HepG2 (cell line): ENCODE measurements at regions not wholly inside any gene's neighbourhood (a gene's known extent, or its start where the extent isn't known, plus 50 kb on each side); places are given as distances from the start of the nearest gene placed in this dataset.

ENCODE experiments used
- ATAC-seq: fragments of 200-7000 bp; cut with Tn5 transposase; 3 replicates; pipeline ENCODE4 v1.9.1; 2020; ENCODE audit warnings: mild to moderate bottlenecking, moderate library complexity
- BruUV-seq: library from RNA; stranded (reverse); fragments of 400-500 nt; replicated peaks from 2 replicates; lab custom pipeline; 2021; lab: Mats Ljungman, UMichigan
- CTCF ChIA-PET: fragments of 300-600 bp; formaldehyde crosslinking; extraction: SDS; loops from one replicate; lab custom pipeline; 2021; ENCODE audit warnings: low total read pairs, inconsistent platforms, low intra/inter-chr PET ratio; lab: Yijun Ruan, JAX
- POLR2A ChIA-PET: fragments of 350-600 bp; sonication (Branson Sonifier 250); formaldehyde crosslinking; loops from one replicate; lab custom pipeline; 2020; ENCODE audit warnings: antibody characterized with exemption, inconsistent platforms; lab: Yijun Ruan, JAX
- DNase-seq: peaks from one replicate; pipeline ENCODE4 v3.0.0-alpha.2; 2015; ENCODE audit warnings: low spot score
- FAIRE-seq: peaks from 3 replicates; lab custom pipeline; 2011; peaks lifted over from hg19 to GRCh38; lab: Jason Lieb, UNC
- H2AFZ ChIP-seq: one replicate; pipeline ENCODE4 v1.6.1; 2011; ENCODE audit warnings: low read length, inconsistent platforms
- H3K27ac ChIP-seq: fragments of 300-600 bp; 3 replicates; pipeline ENCODE4 v1.8.0; 2011; ENCODE audit warnings: mixed run types, mild to moderate bottlenecking, mixed read lengths, low read length, inconsistent platforms; ENCODE audit not compliant: insufficient read depth; ENCODE audit errors: extremely low read length
- H3K27me3 ChIP-seq, 2 experiments: fragments of 200-600 bp in 1 of 2; 2 replicates in 1 of 2; 3 replicates in 1 of 2; pipeline versions ENCODE4 v1.6.0 to v1.8.0; 2011; ENCODE audit warnings: low read length in 2 of 2, mild to moderate bottlenecking in 2 of 2, moderate library complexity in 2 of 2, inconsistent platforms in 1 of 2; ENCODE audit not compliant: insufficient read depth in 2 of 2, control insufficient read depth in 1 of 2
- H3K36me3 ChIP-seq, 2 experiments: fragments of 200-600 bp in 1 of 2; replicated peaks in 1 of 2; 2 replicates in 1 of 2; 3 replicates in 1 of 2; pipeline versions ENCODE4 v1.5.1 to v1.8.0; 2011; ENCODE audit warnings: low read length in 2 of 2, inconsistent platforms in 1 of 2; ENCODE audit not compliant: insufficient read depth in 2 of 2, control insufficient read depth in 1 of 2
- H3K4me1 ChIP-seq: 2 replicates; pipeline ENCODE4 v1.5.1; 2012; ENCODE audit warnings: low read length, inconsistent platforms; ENCODE audit not compliant: insufficient read depth
- H3K4me2 ChIP-seq: 2 replicates; pipeline ENCODE4 v1.6.0; 2011; ENCODE audit warnings: low read depth, low read length, inconsistent platforms
- H3K4me3 ChIP-seq, 3 experiments: fragments of 200-600 bp in 1 of 3; sonication (generic), shearing (Covaris generic) in 1 of 3; replicated peaks in 1 of 3; 2 replicates each; pipeline ENCODE4 v1.5.1; 2011 to 2016; ENCODE audit warnings: low read length in 3 of 3, inconsistent platforms in 2 of 3, low read depth in 2 of 3, mild to moderate bottlenecking in 2 of 3, control low read depth in 1 of 3, mixed read lengths in 1 of 3; ENCODE audit not compliant: insufficient read depth in 1 of 3
- H3K79me2 ChIP-seq: one replicate; pipeline ENCODE4 v1.6.1; 2011; ENCODE audit warnings: low read length, inconsistent platforms; ENCODE audit not compliant: insufficient read depth
- H3K9ac ChIP-seq: 2 replicates; pipeline ENCODE4 v1.6.0; 2011; ENCODE audit warnings: mild to moderate bottlenecking, low read depth, low read length, inconsistent platforms; ENCODE audit not compliant: insufficient read depth
- H3K9me3 ChIP-seq: 2 replicates; pipeline ENCODE4 v1.5.1; 2012; ENCODE audit warnings: mild to moderate bottlenecking, low read length
- H4K20me1 ChIP-seq: 2 replicates; pipeline ENCODE4 v1.6.0; 2011; ENCODE audit warnings: inconsistent platforms, mild to moderate bottlenecking, low read length, moderate library complexity; ENCODE audit not compliant: insufficient read depth
- DMAP1 ChIP-seq: IDR thresholded peaks from 2 replicates; pipeline ENCODE4 v1.6.1; 2016
- GATA4 ChIP-seq: sonication (generic); IDR thresholded peaks from 2 replicates; pipeline ENCODE4 v1.6.1; 2016; ENCODE audit warnings: antibody characterized with exemption, low read depth, borderline replicate concordance
- KAT8 ChIP-seq: IDR thresholded peaks from 2 replicates; pipeline ENCODE4 v1.6.1; 2016; ENCODE audit warnings: missing genetic modification reagents, missing compliant biosample characterization
- KDM4B ChIP-seq: sonication (generic); formaldehyde crosslinking; IDR thresholded peaks from 2 replicates; pipeline ENCODE4 v1.4.0; 2020; ENCODE audit warnings: missing genetic modification reagents
- NAIF1 ChIP-seq: sonication (generic); formaldehyde crosslinking; IDR thresholded peaks from 2 replicates; pipeline ENCODE4 v1.5.0; 2020; ENCODE audit warnings: mild to moderate bottlenecking, missing genetic modification reagents, borderline replicate concordance
- RARA ChIP-seq: IDR thresholded peaks from 2 replicates; pipeline ENCODE4 v1.6.1; 2016; ENCODE audit warnings: missing genetic modification reagents, missing compliant biosample characterization
- SNRNP70 ChIP-seq: fragments of 200-400 bp; formaldehyde crosslinking; IDR thresholded peaks from 2 replicates; pipeline ENCODE4 v1.6.1; 2017; ENCODE audit warnings: mild to moderate bottlenecking, low read depth, low read length, moderate library complexity
- TEAD3 ChIP-seq: optimal IDR thresholded peaks from 2 replicates; pipeline ENCODE3; 2016; ENCODE audit warnings: borderline replicate concordance
- THAP9 ChIP-seq: sonication (generic); formaldehyde crosslinking; IDR thresholded peaks from 2 replicates; pipeline ENCODE4; 2020; ENCODE audit warnings: missing genetic modification reagents, mild to moderate bottlenecking, borderline replicate concordance
- TP53 ChIP-seq: sonication (generic); formaldehyde crosslinking; conservative IDR thresholded peaks from 2 replicates; pipeline ENCODE4 v1.4.0; 2020; ENCODE audit warnings: missing genetic modification reagents
- ZNF124 ChIP-seq: sonication (generic); formaldehyde crosslinking; IDR thresholded peaks from 2 replicates; pipeline ENCODE4 v1.4.0; 2020; ENCODE audit warnings: missing genetic modification reagents
- ZNF24 ChIP-seq: fragments of 450-650 bp; IDR thresholded peaks from 2 replicates; pipeline ENCODE4 v1.6.1; 2017; ENCODE audit warnings: antibody characterized with exemption, mild to moderate bottlenecking
- ZNF510 ChIP-seq: sonication (generic); formaldehyde crosslinking; IDR thresholded peaks from 2 replicates; pipeline ENCODE4 v1.4.0; 2020; ENCODE audit warnings: low read depth, mild to moderate bottlenecking, missing genetic modification reagents
- ZNF678 ChIP-seq: sonication (generic); formaldehyde crosslinking; IDR thresholded peaks from 2 replicates; pipeline ENCODE4 v1.4.0; 2020; ENCODE audit warnings: mild to moderate bottlenecking, missing genetic modification reagents
- ZNF891 ChIP-seq: sonication (generic); formaldehyde crosslinking; IDR thresholded peaks from 2 replicates; pipeline ENCODE4 v1.5.0; 2020; ENCODE audit warnings: mild to moderate bottlenecking, missing genetic modification reagents
- WGBS: methylation state at CpG from one replicate; pipeline ENCODE4 v1.1.6; 2017; ENCODE audit warnings: low lambda C conversion rate; 5-methylcytosine and 5-hydroxymethylcytosine counted together
- in situ Hi-C: cut with HindIII; loops from 2 replicates; pipeline ENCODE4 v1.10.0; 2017; ENCODE audit warnings: low pct_unique_long_range_greater_than_20kb; ENCODE audit not compliant: extremely low pct_ligation_motif_present
- intact Hi-C: fragments of 100-400 bp; cut with micrococcal nuclease; formaldehyde crosslinking; loops from one replicate; pipeline ENCODE4 v1.10.0; 2022; ENCODE audit not compliant: unreplicated experiment
- TF ChIP-seq, protein P1 (sequence below): conservative IDR thresholded peaks from 2 replicates; pipeline ENCODE4 v1.6.1; 2018; ENCODE audit warnings: missing genetic modification reagents
- TF ChIP-seq, protein P2 (sequence below): sonication (generic); formaldehyde crosslinking; IDR thresholded peaks from 2 replicates; pipeline ENCODE4 v1.4.0; 2020; ENCODE audit warnings: mild to moderate bottlenecking, missing genetic modification reagents, borderline replicate concordance
- TF ChIP-seq, protein P3 (sequence below): IDR thresholded peaks from 2 replicates; pipeline ENCODE4 v1.6.1; 2016; ENCODE audit warnings: missing biosample characterization, missing genetic modification reagents, low read depth

GRCh38 chr5:174505621-174506020, 218.8 kb upstream of the MSX2 start:
- Histone ChIP-seq H4K20me1 (no peaks in the 10 kb centered on the region), H3K9me3 (no peaks in the 10 kb centered on the region), H3K9ac (no peak overlapping the region), H3K79me2 (no peaks in the 10 kb centered on the region), H3K4me1 (no peaks in the 10 kb centered on the region), H3K36me3 (no peaks in the 10 kb centered on the region), H3K4me2 (no peak overlapping the region), H3K27me3 (no peaks in the 10 kb centered on the region), H3K4me3 (no peak overlapping the region), H3K27ac (no peak overlapping the region), H2AFZ (no peak overlapping the region)
- ChIA-PET CTCF (no interaction called here), POLR2A (no interaction called here)
- DNase-seq = no peak
- no peak for FAIRE-seq
- intact Hi-C loops (no loop called here), in situ Hi-C loops (no loop called here)
- WGBS = 24% methylated on average over 4 of the region's 4 CpGs
- TF ChIP-seq NAIF1 (no peak), RARA (no peak), TP53 (no peak), ZNF678 (CRISPR knock-in tag) (no peak), ZNF124 (no peak), THAP9 (CRISPR knock-in tag) (no peak), ZNF510 (CRISPR knock-in tag) (no peak), DMAP1 (CRISPR knock-in tag) (no peak), ZNF24 (no peak), ZNF891 (CRISPR knock-in tag) (no peak), KAT8 (CRISPR knock-in tag) (no peak), KDM4B (no peak), TEAD3 (CRISPR knock-in tag) (no peak), GATA4 (no peak), SNRNP70 (no peak)
- TF ChIP-seq, protein P1, sequence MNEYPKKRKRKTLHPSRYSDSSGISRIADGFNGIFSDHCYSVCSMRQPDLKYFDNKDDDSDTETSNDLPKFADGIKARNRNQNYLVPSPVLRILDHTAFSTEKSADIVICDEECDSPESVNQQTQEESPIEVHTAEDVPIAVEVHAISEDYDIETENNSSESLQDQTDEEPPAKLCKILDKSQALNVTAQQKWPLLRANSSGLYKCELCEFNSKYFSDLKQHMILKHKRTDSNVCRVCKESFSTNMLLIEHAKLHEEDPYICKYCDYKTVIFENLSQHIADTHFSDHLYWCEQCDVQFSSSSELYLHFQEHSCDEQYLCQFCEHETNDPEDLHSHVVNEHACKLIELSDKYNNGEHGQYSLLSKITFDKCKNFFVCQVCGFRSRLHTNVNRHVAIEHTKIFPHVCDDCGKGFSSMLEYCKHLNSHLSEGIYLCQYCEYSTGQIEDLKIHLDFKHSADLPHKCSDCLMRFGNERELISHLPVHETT (CRISPR knock-in tag) = no peak
- TF ChIP-seq, protein P2, sequence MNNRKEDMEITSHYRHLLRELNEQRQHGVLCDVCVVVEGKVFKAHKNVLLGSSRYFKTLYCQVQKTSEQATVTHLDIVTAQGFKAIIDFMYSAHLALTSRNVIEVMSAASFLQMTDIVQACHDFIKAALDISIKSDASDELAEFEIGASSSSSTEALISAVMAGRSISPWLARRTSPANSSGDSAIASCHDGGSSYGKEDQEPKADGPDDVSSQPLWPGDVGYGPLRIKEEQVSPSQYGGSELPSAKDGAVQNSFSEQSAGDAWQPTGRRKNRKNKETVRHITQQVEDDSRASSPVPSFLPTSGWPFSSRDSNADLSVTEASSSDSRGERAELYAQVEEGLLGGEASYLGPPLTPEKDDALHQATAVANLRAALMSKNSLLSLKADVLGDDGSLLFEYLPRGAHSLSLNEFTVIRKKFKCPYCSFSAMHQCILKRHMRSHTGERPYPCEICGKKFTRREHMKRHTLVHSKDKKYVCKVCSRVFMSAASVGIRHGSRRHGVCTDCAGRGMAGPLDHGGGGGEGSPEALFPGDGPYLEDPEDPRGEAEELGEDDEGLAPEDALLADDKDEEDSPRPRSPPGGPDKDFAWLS (CRISPR knock-in tag) = no peak
- TF ChIP-seq, protein P3, sequence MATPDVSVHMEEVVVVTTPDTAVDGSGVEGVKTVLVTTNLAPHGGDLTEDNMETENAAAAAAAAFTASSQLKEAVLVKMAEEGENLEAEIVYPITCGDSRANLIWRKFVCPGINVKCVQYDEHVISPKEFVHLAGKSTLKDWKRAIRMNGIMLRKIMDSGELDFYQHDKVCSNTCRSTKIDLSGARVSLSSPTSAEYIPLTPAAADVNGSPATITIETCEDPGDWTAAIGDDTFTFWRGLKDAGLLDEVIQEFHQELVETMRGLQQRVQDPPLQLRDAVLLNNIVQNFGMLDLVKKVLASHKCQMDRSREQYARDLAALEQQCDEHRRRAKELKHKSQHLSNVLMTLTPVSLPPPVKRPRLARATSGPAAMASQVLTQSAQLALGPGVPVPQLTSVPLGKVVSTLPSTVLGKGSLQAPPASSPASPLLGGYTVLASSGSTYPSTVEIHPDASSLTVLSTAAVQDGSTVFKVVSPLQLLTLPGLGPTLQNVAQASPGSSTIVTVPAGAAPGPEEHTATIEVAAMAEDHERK (CRISPR knock-in tag) = no peak
- ATAC-seq = no peak
- no TSS peak for BruUV-seq
